Nucleus accumbens (tissue), 56 donors: ENCODE measurements at regions not wholly inside any gene's neighbourhood (a gene's known extent, or its start where the extent isn't known, plus 50 kb on each side); places are given as distances from the start of the nearest gene placed in this dataset.

Experiments
- DNase-seq, 56 donors: peaks; one replicate each; lab custom pipeline; 2025; lab: John Stamatoyannopoulos, UW

DNA sequence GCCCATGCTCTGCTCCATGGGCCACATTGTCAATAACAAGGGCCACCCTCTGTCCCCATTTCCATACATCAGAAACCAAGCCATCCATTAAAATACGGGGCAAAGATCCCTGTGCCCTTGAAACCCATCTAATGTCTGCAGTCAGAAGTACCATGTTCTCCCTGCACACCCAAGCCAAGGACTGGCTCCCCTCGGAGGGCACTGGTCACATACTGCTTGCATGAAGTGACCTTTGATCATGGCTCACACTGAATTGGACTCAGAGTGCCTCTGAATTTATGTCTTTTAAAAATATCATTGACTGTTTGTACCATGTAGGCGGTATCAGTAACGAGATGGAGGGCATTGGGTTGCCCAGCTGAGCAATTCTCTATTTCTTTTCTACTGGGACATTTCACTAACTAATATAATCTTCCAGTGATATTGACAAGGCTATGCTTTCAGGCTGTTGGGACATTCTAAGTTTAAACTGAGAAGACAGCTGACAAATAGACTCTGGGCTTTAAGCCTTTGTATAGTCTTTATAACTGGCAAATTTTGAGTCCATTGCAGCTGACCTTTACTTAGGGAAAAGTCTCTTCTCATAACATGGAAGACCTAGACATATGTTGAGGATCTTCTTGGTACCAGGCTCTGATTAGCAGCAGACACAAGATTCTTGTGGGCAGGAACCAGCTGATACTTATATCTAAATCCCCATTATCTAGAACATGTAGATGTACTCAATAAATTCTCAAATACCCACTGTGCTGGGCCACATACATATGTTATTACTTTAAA lies 214.3 kb downstream of the MYCN start:
- no peak for DNase-seq

- no peak for DNase-seq
Measured at GRCh38 chr2:16154061-16154460, 213.7 kb downstream of the MYCN start.

DNA sequence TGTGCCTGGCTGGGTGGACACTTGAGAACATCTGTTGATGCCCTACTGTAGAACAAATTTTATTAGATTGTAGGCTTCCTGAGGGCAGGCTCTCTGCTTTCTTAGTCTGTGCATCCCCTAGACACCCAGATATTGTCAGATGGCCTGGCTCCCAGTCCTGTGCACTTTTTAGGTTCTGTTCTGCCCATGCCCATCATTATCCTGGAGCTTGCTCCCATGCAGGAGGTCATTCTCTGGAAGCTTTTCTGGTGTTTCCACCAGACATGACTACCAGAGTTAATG lies 213.3 kb downstream of the MYCN start:
- no peak for DNase-seq

DNA sequence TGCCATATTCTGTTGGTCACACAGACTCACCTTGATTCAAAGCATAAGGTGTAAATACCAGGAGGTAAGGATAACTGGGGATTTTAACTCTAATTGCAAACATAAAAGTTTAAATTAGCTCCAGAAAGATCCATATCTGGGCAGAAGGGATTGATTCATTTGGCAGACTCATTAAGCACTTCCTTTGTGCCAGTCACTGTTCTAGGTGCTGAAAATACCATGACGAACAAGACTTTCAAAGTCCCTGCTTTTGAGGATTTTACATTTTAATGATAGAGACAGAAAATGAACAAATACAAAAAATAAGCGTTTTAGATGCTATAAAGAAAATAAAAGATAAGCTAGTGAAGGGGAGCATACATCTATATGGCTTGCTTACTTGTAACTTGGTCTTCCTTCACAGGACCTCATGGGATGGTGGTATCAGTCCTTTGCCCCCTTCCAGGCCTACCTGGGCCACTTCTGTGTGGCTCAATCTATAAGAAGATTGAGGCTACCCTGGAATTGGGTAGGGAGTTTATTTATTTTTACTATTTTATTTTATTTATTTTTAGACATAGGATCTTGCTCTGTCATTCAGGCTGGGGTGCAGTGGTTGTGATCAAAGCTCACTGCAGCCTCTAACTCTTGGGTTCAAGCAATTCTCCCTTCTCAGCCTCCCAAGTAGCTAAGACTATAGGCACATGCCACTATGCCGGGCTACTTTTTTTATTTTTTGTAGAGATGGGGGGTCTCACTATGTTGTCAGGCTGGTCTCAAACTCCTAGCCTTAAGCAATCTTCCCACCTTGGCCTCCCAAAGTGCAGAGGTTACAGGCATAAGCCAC lies 212.8 kb downstream of the MYCN start:
- no peak for DNase-seq

- DNase-seq: no peak
Measured at GRCh38 chr2:16152071-16152927, 211.9 kb downstream of the MYCN start.

- no peak for DNase-seq
Measured at GRCh38 chr2:16151651-16152050, 211.3 kb downstream of the MYCN start.

- DNase-seq: no peak
Measured at GRCh38 chr2:16151281-16151570, 210.9 kb downstream of the MYCN start.

- no peak for DNase-seq
Measured at GRCh38 chr2:16150456-16151280, 210.3 kb downstream of the MYCN start.

- DNase-seq: no peak
Measured at GRCh38 chr2:16149349-16150243, 209.2 kb downstream of the MYCN start.

GRCh38 chr2:16148632-16149348 lies 208.4 kb downstream of the MYCN start:
- DNase-seq: no peak

- no peak for DNase-seq
Measured at GRCh38 chr2:16142383-16143361, 202.3 kb downstream of the MYCN start.

GRCh38 chr2:16141641-16141921 lies 201.2 kb downstream of the MYCN start:
- DNase-seq: no peak

GRCh38 chr2:16140771-16141640 lies 200.7 kb downstream of the MYCN start:
- DNase-seq: no peak

GRCh38 chr2:16139663-16140615 lies 199.6 kb downstream of the MYCN start:
- DNase-seq: no peak

DNA sequence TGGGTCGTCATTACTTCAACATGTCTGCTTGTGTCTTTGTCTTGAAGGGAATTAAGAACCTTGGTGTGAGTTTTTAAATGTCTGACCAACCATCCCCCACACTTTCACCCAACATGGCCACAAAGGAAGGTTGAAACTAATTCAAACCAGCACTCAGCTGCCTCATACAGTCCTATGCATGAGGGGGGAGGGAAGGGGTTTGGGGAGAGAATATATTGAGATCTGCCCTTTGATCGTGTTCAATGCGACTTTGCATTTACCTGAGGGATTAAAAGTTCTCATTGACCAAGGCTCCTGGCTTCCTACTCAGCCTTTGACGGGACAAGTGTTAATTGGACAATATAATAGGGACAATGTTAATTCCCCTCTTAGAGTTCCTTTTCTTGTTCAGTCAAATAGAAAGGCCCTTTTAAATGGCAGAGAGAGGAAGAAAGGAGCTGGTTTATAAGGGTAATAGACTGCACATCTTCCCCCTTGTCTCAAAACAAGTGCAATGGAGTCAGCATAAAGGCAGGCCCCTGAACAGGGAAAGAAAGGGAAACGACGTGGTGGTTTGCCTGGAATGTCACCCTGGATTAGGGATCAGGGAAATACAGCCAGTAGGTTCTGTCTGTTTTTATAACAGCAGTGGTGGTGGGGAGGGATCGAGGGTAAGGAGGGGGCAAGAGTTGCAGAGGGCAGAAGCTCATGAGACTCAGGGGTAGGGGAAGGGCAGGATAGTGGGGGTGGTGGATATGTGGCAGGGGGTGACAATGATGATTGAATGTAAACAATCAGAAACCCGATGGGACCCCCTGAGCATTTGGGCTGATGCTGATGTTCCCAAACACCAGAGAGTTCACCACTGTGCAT lies 198.7 kb downstream of the MYCN start:
- no peak for DNase-seq
